Subcutaneous abdominal adipose tissue (tissue), 5 donors: ENCODE measurements at regions not wholly inside any gene's neighbourhood (a gene's known extent, or its start where the extent isn't known, plus 50 kb on each side); places are given as distances from the start of the nearest gene placed in this dataset.

Source experiments
- H3K27ac ChIP-seq: one replicate; pipeline ENCODE4 v1.7.0; 2013; ENCODE audit warnings: low read depth, mild to moderate bottlenecking, inconsistent platforms, low read length, moderate library complexity
- H3K27me3 ChIP-seq, 5 donors: one replicate each; pipeline ENCODE4 v1.7.0; 2013; ENCODE audit warnings: low read length in 5 of 5, inconsistent platforms in 1 of 5; ENCODE audit not compliant: control insufficient read depth in 5 of 5, insufficient read depth in 4 of 5
- H3K36me3 ChIP-seq, 5 donors: one replicate each; pipeline ENCODE4 v1.7.0; 2013; ENCODE audit warnings: low read length in 5 of 5; ENCODE audit not compliant: control insufficient read depth in 5 of 5, insufficient read depth in 5 of 5
- H3K4me1 ChIP-seq, 5 donors: one replicate each; pipeline ENCODE4 v1.7.0; 2013; ENCODE audit warnings: low read length in 5 of 5, mild to moderate bottlenecking in 3 of 5, moderate library complexity in 1 of 5; ENCODE audit not compliant: control insufficient read depth in 5 of 5, insufficient read depth in 5 of 5
- H3K4me3 ChIP-seq, 5 donors: one replicate each; pipeline ENCODE4 v1.7.0; 2013; ENCODE audit warnings: low read length in 5 of 5, low read depth in 1 of 5
- H3K9ac ChIP-seq, 5 donors: one replicate each; pipeline ENCODE4 v1.7.0; 2013; ENCODE audit warnings: low read length in 5 of 5, mild to moderate bottlenecking in 4 of 5, moderate library complexity in 3 of 5
- H3K9me3 ChIP-seq, 5 donors: one replicate each; pipeline ENCODE4 v1.7.0; 2013; ENCODE audit warnings: low read length in 5 of 5; ENCODE audit not compliant: control insufficient read depth in 5 of 5
- donor health status: healthy.
- donor health status: healthy.
- donor health status: healthy.
- donor health status: healthy.
- donor health status: healthy.

GRCh38 chr4:126718136-126718535 lies 914.6 kb upstream of the INTU start:
- Histone ChIP-seq H3K27me3 (no peaks in the 10 kb centered on the region), H3K27ac (no peak overlapping the region), H3K4me1 (no peaks in the 10 kb centered on the region), H3K9ac (no peak overlapping the region), H3K4me3 (no peak overlapping the region), H3K9me3 (no peaks in the 10 kb centered on the region), H3K36me3 (no peaks in the 10 kb centered on the region)

GRCh38 chr4:126719852-126720251 lies 912.9 kb upstream of the INTU start:
- Histone ChIP-seq H3K27me3 (no peaks in the 10 kb centered on the region), H3K4me1 (no peaks in the 10 kb centered on the region), H3K9ac (no peak overlapping the region), H3K4me3 (no peak overlapping the region), H3K9me3 (no peaks in the 10 kb centered on the region), H3K27ac (no peak overlapping the region), H3K36me3 (no peaks in the 10 kb centered on the region)

- Histone ChIP-seq H3K27ac (no peak overlapping the region), H3K9ac (no peak overlapping the region), H3K9me3 (no peaks in the 10 kb centered on the region), H3K4me1 (no peaks in the 10 kb centered on the region), H3K36me3 (no peaks in the 10 kb centered on the region), H3K27me3 (no peaks in the 10 kb centered on the region), H3K4me3 (no peak overlapping the region)
Measured at GRCh38 chr4:126725906-126726305, 906.9 kb upstream of the INTU start.

- no peaks in the 10 kb centered on the region for H3K36me3 ChIP-seq
- no peaks in the 10 kb centered on the region for H3K4me1 ChIP-seq
- no peaks in the 10 kb centered on the region for H3K27me3 ChIP-seq
- no peak overlapping the region for H3K9ac ChIP-seq
- no peak overlapping the region for H3K27ac ChIP-seq
- H3K4me3 ChIP-seq: no peak overlapping the region
- H3K9me3 ChIP-seq: no peaks in the 10 kb centered on the region
Measured at GRCh38 chr4:126727461-126727860, 905.3 kb upstream of the INTU start.

GRCh38 chr4:126731062-126731461 lies 901.7 kb upstream of the INTU start:
- H3K36me3 ChIP-seq: no peaks in the 10 kb centered on the region
- H3K27me3 ChIP-seq: no peaks in the 10 kb centered on the region
- H3K9me3 ChIP-seq: no peaks in the 10 kb centered on the region
- no peak overlapping the region for H3K4me3 ChIP-seq
- H3K4me1 ChIP-seq: no peaks in the 10 kb centered on the region
- H3K27ac ChIP-seq: no peak overlapping the region
- H3K9ac ChIP-seq: no peak overlapping the region

GRCh38 chr4:126733301-126733700 lies 899.5 kb upstream of the INTU start:
- Histone ChIP-seq H3K36me3 (no peaks in the 10 kb centered on the region), H3K9me3 (no peaks in the 10 kb centered on the region), H3K4me3 (no peak overlapping the region), H3K9ac (no peak overlapping the region), H3K27ac (no peak overlapping the region), H3K27me3 (no peaks in the 10 kb centered on the region), H3K4me1 (no peaks in the 10 kb centered on the region)

- H3K27me3 ChIP-seq: no peaks in the 10 kb centered on the region
- H3K9ac ChIP-seq: no peak overlapping the region
- no peak overlapping the region for H3K4me3 ChIP-seq
- H3K36me3 ChIP-seq: no peaks in the 10 kb centered on the region
- no peaks in the 10 kb centered on the region for H3K9me3 ChIP-seq
- no peaks in the 10 kb centered on the region for H3K4me1 ChIP-seq
- H3K27ac ChIP-seq: no peak overlapping the region
Measured at GRCh38 chr4:126734465-126734864, 898.3 kb upstream of the INTU start.

- H3K9me3 ChIP-seq: no peaks in the 10 kb centered on the region
- H3K4me1 ChIP-seq: no peaks in the 10 kb centered on the region
- no peak overlapping the region for H3K9ac ChIP-seq
- H3K27ac ChIP-seq: no peak overlapping the region
- H3K27me3 ChIP-seq: no peaks in the 10 kb centered on the region
- no peak overlapping the region for H3K4me3 ChIP-seq
- no peaks in the 10 kb centered on the region for H3K36me3 ChIP-seq
Measured at GRCh38 chr4:126735294-126736132, 897.2 kb upstream of the INTU start.

GRCh38 chr4:126736133-126736518 lies 896.6 kb upstream of the INTU start:
- Histone ChIP-seq H3K9ac (no peak overlapping the region), H3K4me3 (no peak overlapping the region), H3K27ac (no peak overlapping the region), H3K36me3 (no peaks in the 10 kb centered on the region), H3K9me3 (no peaks in the 10 kb centered on the region), H3K4me1 (no peaks in the 10 kb centered on the region), H3K27me3 (no peaks in the 10 kb centered on the region)

GRCh38 chr4:126737899-126738526 lies 894.7 kb upstream of the INTU start:
- Histone ChIP-seq H3K9me3 (no peaks in the 10 kb centered on the region), H3K27me3 (no peaks in the 10 kb centered on the region), H3K4me3 (no peak overlapping the region), H3K9ac (no peak overlapping the region), H3K27ac (no peak overlapping the region), H3K36me3 (no peaks in the 10 kb centered on the region), H3K4me1 (no peaks in the 10 kb centered on the region)
